Gastrocnemius medialis (tissue), 4 donors: ENCODE measurements at regions not wholly inside any gene's neighbourhood (a gene's known extent, or its start where the extent isn't known, plus 50 kb on each side); places are given as distances from the start of the nearest gene placed in this dataset.
"Not testable (repeated sequence)": the region's sequence is repeated elsewhere in the genome, so short reads cannot be mapped to it uniquely, and the experiment has no call there.

Experiments used
- ATAC-seq, 2 donors: fragments of 150-250 bp; one replicate each; pipeline ENCODE4 v1.9.1; 2016
- DNase-seq, 2 donors: peaks; one replicate each; pipeline ENCODE4 v3.0.0-alpha.2; 2019
- H3K27ac ChIP-seq, 4 donors: fragments of 200-600 bp; sonication (generic); 1 replicate in 1 of 4; 2 replicates in 3 of 4; pipeline ENCODE4 v1.5.1; 2016 to 2018; ENCODE audit warnings: mild to moderate bottlenecking in 2 of 4, moderate library complexity in 1 of 4
- H3K27me3 ChIP-seq, 3 donors: fragments of 200-600 bp; sonication (generic) in 2 of 3; 1 replicate in 1 of 3; 2 replicates in 2 of 3; pipeline versions ENCODE4 v1.5.1 to v1.6.0; 2016 to 2019; ENCODE audit warnings: mild to moderate bottlenecking in 1 of 3, moderate library complexity in 1 of 3
- H3K36me3 ChIP-seq, 2 donors: fragments of 200-600 bp; sonication (generic) in 1 of 2; one replicate each; pipeline ENCODE4 v1.5.1; 2017 to 2018
- H3K4me1 ChIP-seq, 2 donors: fragments of 200-600 bp; sonication (generic) in 1 of 2; one replicate each; pipeline ENCODE4 v1.5.1; 2016 to 2017; ENCODE audit warnings: mild to moderate bottlenecking in 2 of 2
- H3K4me3 ChIP-seq, 4 donors: fragments of 200-600 bp; sonication (generic) in 3 of 4; 1 replicate in 1 of 4; 2 replicates in 3 of 4; pipeline ENCODE4 v1.5.1; 2016 to 2019; ENCODE audit warnings: mild to moderate bottlenecking in 2 of 4
- H3K9me3 ChIP-seq, 3 donors: fragments of 200-600 bp; sonication (generic) in 2 of 3; 1 replicate in 1 of 3; 2 replicates in 2 of 3; pipeline ENCODE4 v1.5.1; 2016 to 2019
- POLR2A ChIP-seq, 2 donors: fragments of 450-650 bp; IDR thresholded peaks; one replicate each; pipeline ENCODE4 v1.6.1; 2017; ENCODE audit warnings: antibody characterized with exemption in 2 of 2, mild to moderate bottlenecking in 2 of 2, moderate library complexity in 2 of 2
- in situ Hi-C, 4 donors: fragments of 200-750 bp; cut with MboI; loops; one replicate each; pipeline versions ENCODE4 v1.15.0 to v1.8.0; 2017; ENCODE audit warnings: low sequenced_read_pairs in 4 of 4
- intact Hi-C: fragments of 100-400 bp; cut with DNase I; formaldehyde crosslinking; loops from one replicate; pipeline ENCODE4 v1.15.1; 2023; ENCODE audit warnings: low total_unique reads
- TF ChIP-seq, protein P1 (sequence below), 5 experiments: fragments of 450-650 bp in 3 of 5; fragments of 200-600 bp in 2 of 5; sonication (generic) in 2 of 5; IDR thresholded peaks in 4 of 5; conservative IDR thresholded peaks in 1 of 5; 1 replicate in 4 of 5; 2 replicates in 1 of 5; pipeline ENCODE4 v1.5.1; 2016 to 2019; ENCODE audit warnings: antibody characterized with exemption in 5 of 5, mild to moderate bottlenecking in 3 of 5, moderate library complexity in 3 of 5

DNA sequence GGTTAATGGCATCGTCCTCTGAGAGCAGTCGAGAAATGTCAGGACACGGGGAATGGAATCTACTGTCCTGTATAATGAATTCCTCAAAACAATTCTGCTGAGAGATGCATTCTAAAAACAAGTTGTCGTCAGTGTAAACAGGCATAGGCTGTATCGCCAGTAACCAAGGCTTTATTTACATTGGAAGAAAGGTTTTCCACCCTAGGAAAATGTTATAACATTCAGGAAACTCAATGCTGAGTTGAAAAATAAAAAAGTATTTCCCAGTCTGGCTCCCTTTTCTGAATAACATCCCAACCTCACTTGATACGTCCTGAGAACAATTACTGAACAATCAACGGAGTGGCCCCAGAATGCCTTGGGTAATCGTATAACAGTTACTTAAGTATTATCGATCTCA, 79.6 kb upstream of the UCN3 start:
- no peak for TF ChIP-seq POLR2A (IDR thresholded peaks at IDR 0.05)
- TF ChIP-seq, protein P1, sequence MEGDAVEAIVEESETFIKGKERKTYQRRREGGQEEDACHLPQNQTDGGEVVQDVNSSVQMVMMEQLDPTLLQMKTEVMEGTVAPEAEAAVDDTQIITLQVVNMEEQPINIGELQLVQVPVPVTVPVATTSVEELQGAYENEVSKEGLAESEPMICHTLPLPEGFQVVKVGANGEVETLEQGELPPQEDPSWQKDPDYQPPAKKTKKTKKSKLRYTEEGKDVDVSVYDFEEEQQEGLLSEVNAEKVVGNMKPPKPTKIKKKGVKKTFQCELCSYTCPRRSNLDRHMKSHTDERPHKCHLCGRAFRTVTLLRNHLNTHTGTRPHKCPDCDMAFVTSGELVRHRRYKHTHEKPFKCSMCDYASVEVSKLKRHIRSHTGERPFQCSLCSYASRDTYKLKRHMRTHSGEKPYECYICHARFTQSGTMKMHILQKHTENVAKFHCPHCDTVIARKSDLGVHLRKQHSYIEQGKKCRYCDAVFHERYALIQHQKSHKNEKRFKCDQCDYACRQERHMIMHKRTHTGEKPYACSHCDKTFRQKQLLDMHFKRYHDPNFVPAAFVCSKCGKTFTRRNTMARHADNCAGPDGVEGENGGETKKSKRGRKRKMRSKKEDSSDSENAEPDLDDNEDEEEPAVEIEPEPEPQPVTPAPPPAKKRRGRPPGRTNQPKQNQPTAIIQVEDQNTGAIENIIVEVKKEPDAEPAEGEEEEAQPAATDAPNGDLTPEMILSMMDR (IDR thresholded peaks at IDR 0.05 in 4 of 5, conservative IDR thresholded peaks at IDR 0.05 in 1 of 5): no peak
- H3K4me1 ChIP-seq: no peaks in the 10 kb centered on the region
- H3K27me3 ChIP-seq: no peaks in the 10 kb centered on the region
- in situ Hi-C loops (loop anchor here (10.0 to 25.0 kb wide), 5 partner anchors 190 to 448 kb away; partner anchors contain the start of genes AKR1C2 (in 1 of the 4), AKR1C3 (in 1 of the 4) and AKR1E2 (in 1 of the 4)), intact Hi-C loops (loop anchor here (10.0 kb wide), 1 partner anchor 190 kb away; the partner anchor contains the start of gene AKR1C3)
- H3K27ac ChIP-seq: no peak overlapping the region
- no peaks in the 10 kb centered on the region for H3K36me3 ChIP-seq
- ATAC-seq (no peak), DNase-seq (no peak)
- no peak overlapping the region for H3K4me3 ChIP-seq
- H3K9me3 ChIP-seq: no peaks in the 10 kb centered on the region

DNA sequence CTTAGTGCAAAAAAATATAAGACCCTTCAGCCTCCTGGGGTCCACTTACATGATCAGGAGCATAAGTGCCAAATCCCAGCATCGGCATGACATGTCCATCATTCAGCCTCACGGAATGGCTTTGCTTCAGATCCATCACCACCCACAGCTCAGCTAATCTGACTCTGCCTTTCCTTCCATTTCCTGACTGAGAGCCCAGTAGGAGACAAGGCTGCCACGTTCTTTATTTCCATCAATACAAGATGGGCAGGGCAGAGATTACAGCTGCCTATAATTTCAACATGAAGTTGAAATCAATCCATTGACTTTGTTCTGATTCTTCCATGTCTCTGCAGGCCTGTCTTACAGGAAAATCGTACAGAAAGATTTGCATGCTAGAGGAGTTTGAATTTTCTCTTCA, 76.4 kb upstream of the UCN3 start:
- no peaks in the 10 kb centered on the region for H3K9me3 ChIP-seq
- H3K4me3 ChIP-seq: no peak overlapping the region
- no peaks in the 10 kb centered on the region for H3K27me3 ChIP-seq
- intact Hi-C loops: loop anchor here (10.0 kb wide), 1 partner anchor 194 kb away; the partner anchor contains the start of gene AKR1C3
- TF ChIP-seq, protein P1 (IDR thresholded peaks at IDR 0.05 in 4 of 5, conservative IDR thresholded peaks at IDR 0.05 in 1 of 5): no peak
- TF ChIP-seq POLR2A (IDR thresholded peaks at IDR 0.05): no peak
- in situ Hi-C loops: loop anchor here (10.0 to 25.0 kb wide), 5 partner anchors 194 to 451 kb away; partner anchors contain the start of genes AKR1C2 (in 1 of the 4), AKR1C3 (in 1 of the 4) and AKR1E2 (in 1 of the 4)
- peaks cover 0 to 7% of the 10 kb centered on the region in 2 donors for H3K4me1 ChIP-seq
- no peaks in the 10 kb centered on the region for H3K36me3 ChIP-seq
- DNase-seq: no peak
- no peak overlapping the region for H3K27ac ChIP-seq
- no peak for ATAC-seq

DNA sequence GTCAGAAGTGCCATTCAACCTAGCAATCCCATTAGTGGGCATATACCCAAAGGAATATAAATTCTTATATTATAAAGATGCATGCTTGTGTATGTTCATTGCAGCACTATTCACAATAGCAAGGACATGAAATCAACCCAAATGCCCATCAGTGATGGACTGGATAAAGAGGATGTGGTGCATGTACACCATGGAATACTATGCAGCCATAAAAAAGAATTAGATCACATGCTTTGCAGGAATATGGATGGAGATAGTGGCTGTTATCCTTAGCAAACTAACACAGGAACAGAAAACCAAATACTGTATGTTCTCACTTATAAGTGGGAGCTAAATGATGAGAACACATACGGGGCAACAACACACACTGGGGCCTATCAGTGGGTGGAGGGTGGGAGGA, 75.5 kb upstream of the UCN3 start:
- in situ Hi-C loops: loop anchor here (10.0 to 25.0 kb wide), 5 partner anchors 194 to 452 kb away; partner anchors contain the start of genes AKR1C2 (in 1 of the 4), AKR1C3 (in 1 of the 4) and AKR1E2 (in 1 of the 4)
- H3K4me1 ChIP-seq, H3K9me3 ChIP-seq, H3K4me3 ChIP-seq, H3K27ac ChIP-seq, H3K36me3 ChIP-seq, H3K27me3 ChIP-seq, DNase-seq, ATAC-seq: not testable (repeated sequence)
- intact Hi-C loops: loop anchor here (10.0 kb wide), 1 partner anchor 194 kb away; the partner anchor contains the start of gene AKR1C3

DNA sequence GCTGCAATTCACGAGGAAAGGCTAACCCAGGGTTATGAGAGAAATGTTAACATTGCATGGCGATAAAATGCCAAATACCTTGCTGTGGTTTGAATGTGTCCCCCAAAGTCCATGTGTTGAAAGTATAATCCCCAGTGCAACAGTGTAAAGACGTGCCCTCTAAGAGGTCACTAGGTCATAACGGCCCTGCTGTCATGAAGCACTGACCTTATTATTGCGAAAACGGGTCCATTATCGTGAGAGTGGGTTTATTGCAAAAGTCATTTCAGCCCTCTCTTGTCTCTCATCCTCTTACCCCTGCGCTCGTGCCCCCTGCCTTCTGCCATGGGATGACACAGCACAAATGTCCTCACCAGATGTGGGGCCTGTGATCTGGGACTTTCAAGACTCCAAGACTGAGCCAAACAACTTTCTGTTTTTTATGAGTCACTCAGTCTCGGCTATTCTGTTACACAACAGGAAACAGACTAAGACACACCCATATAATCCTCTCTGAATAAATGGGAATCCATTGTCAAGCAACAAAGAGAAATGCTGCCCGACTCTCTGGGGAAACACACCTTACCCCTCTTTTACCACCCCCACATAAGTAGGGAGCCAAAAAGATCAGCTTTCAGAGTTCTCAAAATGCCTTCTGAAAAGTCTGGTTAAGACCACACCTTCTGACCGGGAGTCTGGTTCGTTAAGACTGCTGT, 73.1 kb upstream of the UCN3 start:
- peak in 1 of 2 donors; percentile 28 for TF ChIP-seq POLR2A (IDR thresholded peaks at IDR 0.05)
- TF ChIP-seq, protein P1 (IDR thresholded peaks at IDR 0.05 in 4 of 5, conservative IDR thresholded peaks at IDR 0.05 in 1 of 5): no peak
- in situ Hi-C loops (loop anchor here in 2 of 4 donors (25.0 kb wide), 2 partner anchors 279 to 454 kb away; partner anchors contain the start of genes AKR1C2 (in 1 of the 2) and AKR1E2 (in 1 of the 2)), intact Hi-C loops (no loop called here)
- Histone ChIP-seq H3K4me3 (no peak overlapping the region), H3K27ac (peak overlapping the region; percentile 57 to 75 (median 70)), H3K27me3 (no peaks in the 10 kb centered on the region), H3K9me3 (no peaks in the 10 kb centered on the region), H3K36me3 (no peaks in the 10 kb centered on the region), H3K4me1 (peaks cover 0 to 21% of the 10 kb centered on the region in 2 donors)
- DNase-seq (peak; percentile 31 to 72), ATAC-seq (peak; percentile 94 to 97)

DNA sequence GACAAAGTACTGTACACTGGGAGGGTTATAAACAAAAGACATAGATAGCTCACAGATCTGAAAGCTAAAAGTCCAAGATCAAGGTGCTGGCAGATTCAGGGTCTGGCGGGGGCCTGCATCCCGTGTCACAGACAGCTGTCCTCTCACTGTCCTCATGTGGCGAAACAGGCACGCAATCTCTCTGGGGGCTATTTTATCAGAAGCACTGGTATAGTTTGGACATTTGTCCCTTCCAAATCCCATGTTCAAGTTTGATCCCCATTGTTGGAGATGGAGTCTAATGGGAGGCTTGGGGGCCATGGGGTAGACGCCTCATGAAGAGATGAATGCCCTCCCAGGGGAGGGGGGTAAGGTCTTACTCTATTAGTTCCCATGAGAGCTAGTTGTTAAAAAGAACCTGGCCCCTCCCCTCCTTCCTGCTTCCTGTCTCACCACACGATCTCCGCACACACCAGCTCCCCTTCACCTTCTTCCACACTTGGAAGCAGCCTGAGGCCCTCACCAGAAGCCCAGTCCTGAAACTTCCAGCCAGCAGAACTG, 72.5 kb upstream of the UCN3 start:
- H3K4me3 ChIP-seq: no peak overlapping the region
- TF ChIP-seq, protein P1 (IDR thresholded peaks at IDR 0.05 in 4 of 5, conservative IDR thresholded peaks at IDR 0.05 in 1 of 5): no peak
- TF ChIP-seq POLR2A (IDR thresholded peaks at IDR 0.05): no peak
- in situ Hi-C loops (loop anchor here in 2 of 4 donors (25.0 kb wide), 2 partner anchors 280 to 455 kb away; partner anchors contain the start of genes AKR1C2 (in 1 of the 2) and AKR1E2 (in 1 of the 2)), intact Hi-C loops (no loop called here)
- H3K27me3 ChIP-seq: no peaks in the 10 kb centered on the region
- peaks cover 0 to 26% of the 10 kb centered on the region in 2 donors for H3K4me1 ChIP-seq
- H3K27ac ChIP-seq: peak overlapping the region; percentile 57 to 75 (median 70)
- H3K36me3 ChIP-seq: no peaks in the 10 kb centered on the region
- no peaks in the 10 kb centered on the region for H3K9me3 ChIP-seq
- ATAC-seq: no peak
- no peak for DNase-seq

DNA sequence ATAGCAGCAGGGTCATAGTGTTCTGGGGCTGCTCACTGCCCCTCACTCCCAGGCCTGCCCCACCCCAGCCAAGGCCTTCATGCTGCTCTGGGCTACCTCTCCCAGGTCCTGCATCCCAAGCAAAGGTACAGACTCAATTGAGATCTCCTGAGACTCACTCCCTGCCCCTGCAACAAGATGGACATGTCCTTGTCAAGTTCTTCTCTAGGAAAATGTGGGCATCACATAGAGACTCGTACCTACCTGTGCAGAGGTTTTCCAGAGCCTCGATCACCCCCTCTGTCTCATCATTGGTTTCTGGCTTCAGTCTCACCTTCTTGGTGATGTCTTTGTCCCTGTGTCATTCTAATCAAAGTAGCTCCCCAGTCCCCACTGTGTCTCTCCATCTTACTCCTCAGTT, 71.8 kb upstream of the UCN3 start:
- Histone ChIP-seq H3K4me1 (peaks cover 0 to 33% of the 10 kb centered on the region in 2 donors), H3K27ac (peak overlapping the region in 1 of 4 donors; percentile 23)
- H3K36me3 ChIP-seq, H3K9me3 ChIP-seq, DNase-seq, H3K4me3 ChIP-seq, intact Hi-C loops, ATAC-seq, H3K27me3 ChIP-seq: not testable (repeated sequence)
- in situ Hi-C loops: loop anchor here in 2 of 4 donors (25.0 kb wide), 2 partner anchors 281 to 456 kb away; partner anchors contain the start of genes AKR1C2 (in 1 of the 2) and AKR1E2 (in 1 of the 2)
